PC-3 (cell line): ENCODE measurements at regions not wholly inside any gene's neighbourhood (a gene's known extent, or its start where the extent isn't known, plus 50 kb on each side); places are given as distances from the start of the nearest gene placed in this dataset.

Experiments
- ATAC-seq: fragments of 200-7000 bp; cut with Tn5 transposase; 2 replicates; pipeline ENCODE4 v1.9.1; 2020; ENCODE audit warnings: mild to moderate bottlenecking, moderate library complexity
- BruUV-seq: library from RNA; stranded (reverse); fragments of 400-500 nt; replicated peaks from 2 replicates; lab custom pipeline; 2021; lab: Mats Ljungman, UMichigan
- CTCF ChIA-PET: fragments of 300-600 bp; sonication (Branson Sonifier 250); formaldehyde crosslinking; loops from one replicate; lab custom pipeline; 2022; ENCODE audit warnings: antibody characterized with exemption; lab: Charles Lee
- POLR2A ChIA-PET: fragments of 300-600 bp; sonication (Branson Sonifier 250); formaldehyde crosslinking; loops from one replicate; lab custom pipeline; 2022; ENCODE audit warnings: antibody characterized with exemption; ENCODE audit not compliant: unreplicated experiment; lab: Charles Lee
- DNase-seq: peaks from one replicate; pipeline ENCODE4 v3.0.0-alpha.2; 2015
- H2AFZ ChIP-seq: fragments of 300-600 bp; sonication (generic); 2 replicates; pipeline ENCODE4 v1.6.0; 2016; ENCODE audit warnings: antibody characterized with exemption, low read length
- H3F3A ChIP-seq: fragments of 300-600 bp; sonication (generic); one replicate; pipeline ENCODE4 v1.6.0; 2017; ENCODE audit warnings: antibody characterized with exemption, low read length, control low read depth, mild to moderate bottlenecking; ENCODE audit not compliant: unreplicated experiment
- H3K27ac ChIP-seq: fragments of 300-600 bp; sonication (generic); 2 replicates; pipeline ENCODE4 v1.5.1; 2016; ENCODE audit warnings: mild to moderate bottlenecking, low read length
- H3K27me3 ChIP-seq: fragments of 300-600 bp; sonication (generic); 2 replicates; pipeline ENCODE4 v1.6.1; 2016; ENCODE audit warnings: low read length, mixed read lengths
- H3K36me3 ChIP-seq: fragments of 300-600 bp; sonication (generic); 2 replicates; pipeline ENCODE4 v1.6.1; 2016; ENCODE audit warnings: low read depth, mixed run types, low read length, mixed read lengths
- H3K4me1 ChIP-seq: fragments of 300-600 bp; sonication (generic); 2 replicates; pipeline ENCODE4 v1.5.1; 2016; ENCODE audit warnings: low read length; ENCODE audit not compliant: insufficient read depth
- H3K4me2 ChIP-seq: fragments of 300-600 bp; sonication (generic); 2 replicates; pipeline ENCODE4 v1.6.0; 2016; ENCODE audit warnings: low read length
- H3K4me3 ChIP-seq: fragments of 300-600 bp; sonication (generic); 2 replicates; pipeline ENCODE4 v1.5.1; 2016; ENCODE audit warnings: mild to moderate bottlenecking, low read length, mixed read lengths
- H3K79me2 ChIP-seq: fragments of 300-600 bp; sonication (generic); 2 replicates; pipeline ENCODE4 v1.6.1; 2017; ENCODE audit warnings: low read length, mixed read lengths
- H3K9ac ChIP-seq: fragments of 300-600 bp; sonication (generic); 2 replicates; pipeline ENCODE4 v1.6.0; 2016; ENCODE audit warnings: mild to moderate bottlenecking, low read length
- H3K9me2 ChIP-seq: fragments of 300-600 bp; sonication (generic); replicated peaks from 2 replicates; pipeline ENCODE4 v1.6.1; 2016; ENCODE audit warnings: mixed run types, low read length, mixed read lengths
- H3K9me3 ChIP-seq: fragments of 300-600 bp; sonication (generic); 2 replicates; pipeline ENCODE4 v1.6.1; 2016; ENCODE audit warnings: low read length, mixed read lengths
- H4K20me1 ChIP-seq: fragments of 300-600 bp; sonication (generic); 2 replicates; pipeline ENCODE4 v1.6.1; 2016; ENCODE audit warnings: low read length, mixed read lengths
- CTCF ChIP-seq: fragments of 300-600 bp; sonication (generic); conservative IDR thresholded peaks from 2 replicates; pipeline ENCODE4 v1.5.1; 2017; ENCODE audit warnings: antibody characterized with exemption, low read depth, mild to moderate bottlenecking, low read length
- EZH2 ChIP-seq: fragments of 300-600 bp; sonication (generic); IDR thresholded peaks from one replicate; pipeline ENCODE4 v1.6.1; 2017; ENCODE audit warnings: antibody characterized with exemption, mild to moderate bottlenecking, low read length; ENCODE audit not compliant: unreplicated experiment
- EZH2phosphoT487 ChIP-seq: fragments of 300-600 bp; sonication (generic); IDR thresholded peaks from 2 replicates; pipeline ENCODE4 v1.6.1; 2018; ENCODE audit warnings: mild to moderate bottlenecking, antibody characterized with exemption, low read length, borderline replicate concordance
- intact Hi-C: fragments of 100-400 bp; cut with micrococcal nuclease; formaldehyde crosslinking; loops from 2 replicates; pipeline ENCODE4 v1.9.0; 2023

- no peak overlapping the region for H3K4me3 ChIP-seq
- no peaks in the 10 kb centered on the region for H3K4me1 ChIP-seq
- no peak overlapping the region for H3K4me2 ChIP-seq
- H3K9me3 ChIP-seq = no peaks in the 10 kb centered on the region
- H3K9ac ChIP-seq = no peak overlapping the region
- no peak overlapping the region for H3K27ac ChIP-seq
- TF ChIP-seq EZH2phosphoT487 (no peak), EZH2 (no peak), CTCF (no peak)
- ATAC-seq = no peak
- H3K9me2 ChIP-seq = no peaks in the 10 kb centered on the region
- H3K36me3 ChIP-seq = no peaks in the 10 kb centered on the region
- no peaks in the 10 kb centered on the region for H3K27me3 ChIP-seq
- no TSS peak for BruUV-seq
- intact Hi-C loops = no loop called here
- DNase-seq = no peak
- H2AFZ ChIP-seq = no peak overlapping the region
- ChIA-PET CTCF (no interaction called here), POLR2A (no interaction called here)
- no peaks in the 10 kb centered on the region for H4K20me1 ChIP-seq
- no peaks in the 10 kb centered on the region for H3F3A ChIP-seq
- H3K79me2 ChIP-seq = no peaks in the 10 kb centered on the region
Observed at GRCh38 chr2:204315236-204315662, 230.0 kb upstream of the PARD3B start.

- Histone ChIP-seq H3K9me3 (no peaks in the 10 kb centered on the region), H3K9ac (no peak overlapping the region), H3K79me2 (no peaks in the 10 kb centered on the region), H3K4me3 (no peak overlapping the region), H3K27me3 (no peaks in the 10 kb centered on the region), H3K4me2 (no peak overlapping the region), H3K36me3 (no peaks in the 10 kb centered on the region), H2AFZ (no peak overlapping the region), H3K4me1 (peaks cover 17% of the 10 kb centered on the region), H3K9me2 (no peaks in the 10 kb centered on the region), H4K20me1 (no peaks in the 10 kb centered on the region), H3K27ac (no peak overlapping the region), H3F3A (no peaks in the 10 kb centered on the region)
- ChIA-PET POLR2A (no interaction called here), CTCF (no interaction called here)
- DNase-seq = no peak
- intact Hi-C loops = no loop called here
- TF ChIP-seq CTCF (no peak), EZH2phosphoT487 (no peak), EZH2 (no peak)
- no TSS peak for BruUV-seq
- no peak for ATAC-seq
Observed at GRCh38 chr2:204317640-204318039, 227.6 kb upstream of the PARD3B start.

- POLR2A ChIA-PET = no interaction called here
- no peaks in the 10 kb centered on the region for H3K79me2 ChIP-seq
- H3K27me3 ChIP-seq = no peaks in the 10 kb centered on the region
- no peaks in the 10 kb centered on the region for H3K9me2 ChIP-seq
- DNase-seq (peak; percentile 16), ATAC-seq (no peak)
- peak overlapping the region; percentile 80 for H3K27ac ChIP-seq
- H3K9me3 ChIP-seq = no peaks in the 10 kb centered on the region
- H3K4me2 ChIP-seq = 0 out of 2 replicates have a peak overlapping the region, but pooled peaks have one; percentile 9
- H3K36me3 ChIP-seq = no peaks in the 10 kb centered on the region
- peaks cover 17% of the 10 kb centered on the region for H3K4me1 ChIP-seq
- CTCF ChIA-PET = no interaction called here
- H3K9ac ChIP-seq = peak overlapping the region; percentile 45
- H2AFZ ChIP-seq = no peak overlapping the region
- no peaks in the 10 kb centered on the region for H4K20me1 ChIP-seq
- no peak overlapping the region for H3K4me3 ChIP-seq
- intact Hi-C loops = loop anchor here (5.0 kb wide), 1 partner anchor 59 kb away; no protein-coding TSS in a partner anchor
- no TSS peak for BruUV-seq
- H3F3A ChIP-seq = no peaks in the 10 kb centered on the region
- TF ChIP-seq CTCF = no peak
- no peak for TF ChIP-seq EZH2
- no peak for TF ChIP-seq EZH2phosphoT487
Observed at GRCh38 chr2:204321027-204321800, 224.1 kb upstream of the PARD3B start.
